ENCODE measurements at regions not wholly inside any gene's neighbourhood (a gene's known extent, or its start where the extent isn't known, plus 50 kb on each side); places are given as distances from the start of the nearest gene placed in this dataset.
"Not testable (repeated sequence)": the region's sequence is repeated elsewhere in the genome, so short reads cannot be mapped to it uniquely, and the experiment has no call there.

- Histone ChIP-seq H3K27me3 (no peaks in the 10 kb centered on the region), H3K4me1 (no peaks in the 10 kb centered on the region), H3K36me3 (no peaks in the 10 kb centered on the region), H3K4me3 (no peak overlapping the region), H3K27ac (no peak overlapping the region), H3K9me3 (no peaks in the 10 kb centered on the region)
- intact Hi-C loops (cut with DNase I), result no loop called here
- no peak for TF ChIP-seq CTCF (IDR thresholded peaks at IDR 0.05)
- DNase-seq (ENCODE audit: low spot score in 2 of 2), result peak in 1 of 2 donors; percentile 56
These were observed 91.5 kb downstream of the IER5 start for GRCh38 chr1:181179987-181180365.

GRCh38 chr1:181180407-181181031 lies 92.0 kb downstream of the IER5 start:
- Histone ChIP-seq H3K4me3 (no peak overlapping the region), H3K4me1 (no peaks in the 10 kb centered on the region), H3K27ac (no peak overlapping the region), H3K27me3 (no peaks in the 10 kb centered on the region), H3K9me3 (no peaks in the 10 kb centered on the region), H3K36me3 (no peaks in the 10 kb centered on the region)
- peak in 1 of 2 donors; percentile 38 for DNase-seq (ENCODE audit: low spot score in 2 of 2)
- TF ChIP-seq CTCF (IDR thresholded peaks at IDR 0.05), result no peak
- intact Hi-C loops (cut with DNase I), result no loop called here

GRCh38 chr1:181181792-181182585 lies 93.5 kb downstream of the IER5 start:
- no peak overlapping the region for H3K4me3 ChIP-seq
- DNase-seq (ENCODE audit: low spot score in 2 of 2), result peak in 1 of 2 donors; percentile 34
- no peaks in the 10 kb centered on the region for H3K4me1 ChIP-seq
- H3K27me3 ChIP-seq, result no peaks in the 10 kb centered on the region
- H3K36me3 ChIP-seq, result no peaks in the 10 kb centered on the region
- no peak for TF ChIP-seq CTCF (IDR thresholded peaks at IDR 0.05)
- H3K27ac ChIP-seq, result no peak overlapping the region
- H3K9me3 ChIP-seq, result no peaks in the 10 kb centered on the region
- intact Hi-C loops (cut with DNase I), result no loop called here

- TF ChIP-seq CTCF (IDR thresholded peaks at IDR 0.05), result no peak
- Histone ChIP-seq H3K36me3 (no peaks in the 10 kb centered on the region), H3K4me3 (no peak overlapping the region), H3K9me3 (no peaks in the 10 kb centered on the region), H3K27me3 (no peaks in the 10 kb centered on the region), H3K27ac (no peak overlapping the region), H3K4me1 (no peaks in the 10 kb centered on the region)
- peak in 1 of 2 donors; percentile 12 for DNase-seq (ENCODE audit: low spot score in 2 of 2)
- intact Hi-C loops (cut with DNase I), result no loop called here
These were observed 96.1 kb downstream of the IER5 start for GRCh38 chr1:181184621-181185020.

GRCh38 chr1:181185461-181185860 lies 97.0 kb downstream of the IER5 start:
- Histone ChIP-seq H3K4me3 (no peak overlapping the region), H3K36me3 (no peaks in the 10 kb centered on the region), H3K9me3 (no peaks in the 10 kb centered on the region), H3K4me1 (peaks cover 3 to 4% of the 10 kb centered on the region in 2 donors), H3K27ac (no peak overlapping the region), H3K27me3 (no peaks in the 10 kb centered on the region)
- TF ChIP-seq CTCF (IDR thresholded peaks at IDR 0.05), result no peak
- peak in 1 of 2 donors; percentile 33 for DNase-seq (ENCODE audit: low spot score in 2 of 2)
- intact Hi-C loops (cut with DNase I), result no loop called here

- intact Hi-C loops (cut with DNase I); H3K9me3 ChIP-seq; H3K36me3 ChIP-seq; DNase-seq (ENCODE audit: low spot score in 2 of 2); H3K27me3 ChIP-seq; H3K27ac ChIP-seq; H3K4me3 ChIP-seq; H3K4me1 ChIP-seq: not testable (repeated sequence)
These were observed 97.6 kb downstream of the IER5 start for GRCh38 chr1:181186133-181186532.

All from ascending aorta (tissue), 2 donors.